T-cell (primary cell): ENCODE measurements at regions not wholly inside any gene's neighbourhood (a gene's known extent, or its start where the extent isn't known, plus 50 kb on each side); places are given as distances from the start of the nearest gene placed in this dataset.

Experiments used
- ATAC-seq, 4 experiments: fragments of 200-7000 bp in 3 of 4; fragments of 150-1000 bp in 1 of 4; cut with Tn5 transposase; replicated peaks in 1 of 4; 1 replicate in 3 of 4; 2 replicates in 1 of 4; pipeline ENCODE4 v1.10.0; 2021; ENCODE audit warnings: moderate library complexity in 3 of 4, mild to moderate bottlenecking in 2 of 4, moderate number of reproducible peaks in 1 of 4
- CTCF ChIA-PET, 2 donors: fragments of 300-600 bp; sonication (Branson Sonifier 250); formaldehyde crosslinking; loops; one replicate each; lab custom pipeline; 2022; ENCODE audit warnings: antibody characterized with exemption in 2 of 2; lab: Charles Lee
- POLR2A ChIA-PET, 2 donors: fragments of 300-600 bp; sonication (Branson Sonifier 250); formaldehyde crosslinking; loops; one replicate each; lab custom pipeline; 2022; ENCODE audit warnings: antibody characterized with exemption in 2 of 2; lab: Charles Lee
- DNase-seq, 35 experiments: peaks; one replicate each; pipeline versions ENCODE4 v3.0.0 to v3.0.0-alpha.2; 2013 to 2023
- H3K27ac ChIP-seq: one replicate; pipeline ENCODE4 v1.5.1; 2013; ENCODE audit warnings: low read length
- H3K27me3 ChIP-seq, 2 experiments: replicated peaks in 1 of 2; 1 replicate in 1 of 2; 2 replicates in 1 of 2; pipeline versions ENCODE4 v1.6.1 to v1.7.0; 2013; ENCODE audit warnings: low read length in 1 of 2, mixed read lengths in 1 of 2; ENCODE audit not compliant: control insufficient read depth in 2 of 2, insufficient read depth in 2 of 2; ENCODE audit errors: extremely low read depth in 1 of 2
- H3K36me3 ChIP-seq, 2 donors: 1 replicate in 1 of 2; 2 replicates in 1 of 2; pipeline versions ENCODE4 v1.6.1 to v1.7.0; 2013; ENCODE audit warnings: low read length in 1 of 2; ENCODE audit not compliant: control insufficient read depth in 2 of 2, insufficient read depth in 1 of 2; ENCODE audit errors: extremely low read depth in 1 of 2
- H3K4me1 ChIP-seq, 2 experiments: 1 replicate in 1 of 2; 2 replicates in 1 of 2; pipeline versions ENCODE4 v1.6.1 to v1.7.0; 2013; ENCODE audit warnings: low read length in 2 of 2, mixed read lengths in 1 of 2; ENCODE audit not compliant: insufficient read depth in 2 of 2, control insufficient read depth in 1 of 2; ENCODE audit errors: extremely low read depth in 1 of 2
- H3K4me3 ChIP-seq, 2 donors: 1 replicate in 1 of 2; 2 replicates in 1 of 2; pipeline versions ENCODE4 v1.5.1 to v1.7.0; 2013; ENCODE audit warnings: mild to moderate bottlenecking in 2 of 2, low read length in 1 of 2, moderate library complexity in 1 of 2; ENCODE audit not compliant: control insufficient read depth in 1 of 2; ENCODE audit errors: extremely low read depth in 1 of 2
- H3K9me3 ChIP-seq: 2 replicates; pipeline ENCODE4 v1.7.0; 2013
- H3K27ac Mint-ChIP-seq, 2 donors: one replicate each; pipeline ENCODE4 v1.8.0; 2020 to 2021; ENCODE audit warnings: mild to moderate bottlenecking in 2 of 2, mixed read lengths in 2 of 2
- H3K27me3 Mint-ChIP-seq, 2 donors: one replicate each; pipeline ENCODE4 v1.8.0; 2021 to 2022; ENCODE audit warnings: mixed read lengths in 2 of 2
- H3K36me3 Mint-ChIP-seq: one replicate; pipeline ENCODE4 v1.8.0; 2021; ENCODE audit warnings: mixed read lengths
- H3K4me1 Mint-ChIP-seq, 3 donors: one replicate each; pipeline ENCODE4 v1.8.0; 2020 to 2022; ENCODE audit warnings: mixed read lengths in 3 of 3, mild to moderate bottlenecking in 1 of 3
- H3K4me3 Mint-ChIP-seq, 3 donors: one replicate each; pipeline ENCODE4 v1.8.0; 2020 to 2022; ENCODE audit warnings: mild to moderate bottlenecking in 3 of 3, mixed read lengths in 3 of 3, moderate library complexity in 3 of 3
- H3K9me3 Mint-ChIP-seq, 3 donors: one replicate each; pipeline ENCODE4 v1.8.0; 2020 to 2022; ENCODE audit warnings: mixed read lengths in 3 of 3
- WGBS: methylation state at CpG from one replicate; pipeline ENCODE4 v1.1.5; 2013; ENCODE audit warnings: missing lambda C conversion rate; ENCODE audit not compliant: insufficient coverage; 5-methylcytosine and 5-hydroxymethylcytosine counted together

GRCh38 chr1:219808790-219809189 is 119.6 kb downstream of the SLC30A10 start:
- 85% methylated on average over 4 of the region's 7 CpGs for WGBS

DNA sequence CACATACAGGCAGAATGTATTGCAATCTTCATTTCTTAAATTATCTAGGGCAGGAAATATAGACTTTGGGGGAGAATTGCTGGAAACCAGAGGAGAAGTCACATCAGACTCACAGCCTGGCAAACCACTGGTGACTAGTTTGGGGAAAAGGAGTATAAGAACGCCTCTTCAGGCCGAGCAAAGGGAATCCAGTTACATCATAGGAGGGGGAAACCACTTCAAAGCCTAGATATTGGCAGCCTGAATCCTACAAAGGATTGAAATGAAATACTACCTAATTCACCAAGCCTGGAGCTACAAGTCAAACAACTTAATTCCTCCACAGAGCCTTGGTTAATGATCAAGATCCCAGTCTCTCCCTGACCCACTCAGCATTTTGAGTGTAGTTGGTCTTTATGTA is 121.7 kb downstream of the SLC30A10 start:
- no CpG with 5 or more reads among the region's 2 CpGs for WGBS
- CTCF ChIA-PET: interaction anchor here in 1 of 2 donors (0.6 kb wide), 1 partner anchor 27 kb away, joined by 3 read pairs; no protein-coding TSS in a partner anchor
- no peak overlapping the region for H3K27ac Mint-ChIP-seq
- H3K9me3 Mint-ChIP-seq: peaks cover 0 to 1% (median 0%) of the 10 kb centered on the region in 3 donors
- H3K36me3 ChIP-seq: no peaks in the 10 kb centered on the region
- no peak overlapping the region for H3K4me3 Mint-ChIP-seq
- DNase-seq (no peak), ATAC-seq (no peak)
- no peak overlapping the region for H3K27ac ChIP-seq
- H3K4me1 ChIP-seq: no peaks in the 10 kb centered on the region
- H3K36me3 Mint-ChIP-seq: no peaks in the 10 kb centered on the region
- H3K27me3 Mint-ChIP-seq: peaks cover 1 to 11% of the 10 kb centered on the region in 2 donors
- H3K4me1 Mint-ChIP-seq: no peaks in the 10 kb centered on the region
- H3K4me3 ChIP-seq: no peak overlapping the region
- POLR2A ChIA-PET: no interaction called here
- no peaks in the 10 kb centered on the region for H3K27me3 ChIP-seq
- no peaks in the 10 kb centered on the region for H3K9me3 ChIP-seq

More at GRCh38 chr1:219808790-219809189, 119.6 kb downstream of the SLC30A10 start:
- no peaks in the 10 kb centered on the region for H3K4me1 Mint-ChIP-seq
- no peaks in the 10 kb centered on the region for H3K27me3 ChIP-seq
- H3K4me3 ChIP-seq: no peak overlapping the region
- no peak overlapping the region for H3K27ac Mint-ChIP-seq
- H3K9me3 Mint-ChIP-seq: no peaks in the 10 kb centered on the region
- CTCF ChIA-PET: no interaction called here
- H3K27me3 Mint-ChIP-seq: peaks cover 1 to 11% of the 10 kb centered on the region in 2 donors
- POLR2A ChIA-PET: no interaction called here
- no peaks in the 10 kb centered on the region for H3K4me1 ChIP-seq
- DNase-seq (no peak), ATAC-seq (no peak)
- H3K36me3 ChIP-seq: no peaks in the 10 kb centered on the region
- H3K4me3 Mint-ChIP-seq: no peak overlapping the region
- H3K27ac ChIP-seq: no peak overlapping the region
- no peaks in the 10 kb centered on the region for H3K9me3 ChIP-seq
- no peaks in the 10 kb centered on the region for H3K36me3 Mint-ChIP-seq

DNA sequence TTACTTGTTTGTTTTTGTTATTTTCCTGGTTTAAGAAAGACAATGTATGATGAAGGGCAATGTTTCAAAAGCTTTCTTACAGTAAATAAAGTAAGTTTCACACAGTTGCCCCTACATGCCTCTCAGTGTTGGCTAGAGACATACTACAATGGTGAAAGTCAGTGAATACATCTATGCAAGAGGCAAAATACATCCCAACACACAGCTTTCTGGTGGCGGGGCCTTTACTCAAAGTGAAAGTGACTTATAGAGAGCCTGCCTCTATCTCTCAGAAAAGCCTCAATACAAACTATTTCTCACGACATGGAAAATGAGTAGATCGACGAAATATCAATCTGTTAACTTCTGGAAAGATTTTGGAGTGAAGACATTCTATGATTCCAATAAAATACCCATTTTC is 122.3 kb downstream of the SLC30A10 start:
- ChIA-PET CTCF (no interaction called here), POLR2A (no interaction called here)
- DNase-seq (no peak), ATAC-seq (no peak)
- Mint-ChIP-seq H3K36me3 (no peaks in the 10 kb centered on the region), H3K27ac (no peak overlapping the region), H3K4me3 (no peak overlapping the region), H3K9me3 (peaks cover 0 to 1% (median 0%) of the 10 kb centered on the region in 3 donors), H3K4me1 (no peaks in the 10 kb centered on the region), H3K27me3 (peaks cover 1 to 11% of the 10 kb centered on the region in 2 donors)
- Histone ChIP-seq H3K27me3 (no peaks in the 10 kb centered on the region), H3K4me1 (no peaks in the 10 kb centered on the region), H3K9me3 (no peaks in the 10 kb centered on the region), H3K4me3 (no peak overlapping the region), H3K27ac (no peak overlapping the region), H3K36me3 (no peaks in the 10 kb centered on the region)
- no CpG with 5 or more reads among the region's 4 CpGs for WGBS

GRCh38 chr1:219805191-219805590 is 123.2 kb downstream of the SLC30A10 start:
- no CpG with 5 or more reads among the region's 6 CpGs for WGBS
- no peaks in the 10 kb centered on the region for H3K4me1 Mint-ChIP-seq
- H3K27ac Mint-ChIP-seq: no peak overlapping the region

DNA sequence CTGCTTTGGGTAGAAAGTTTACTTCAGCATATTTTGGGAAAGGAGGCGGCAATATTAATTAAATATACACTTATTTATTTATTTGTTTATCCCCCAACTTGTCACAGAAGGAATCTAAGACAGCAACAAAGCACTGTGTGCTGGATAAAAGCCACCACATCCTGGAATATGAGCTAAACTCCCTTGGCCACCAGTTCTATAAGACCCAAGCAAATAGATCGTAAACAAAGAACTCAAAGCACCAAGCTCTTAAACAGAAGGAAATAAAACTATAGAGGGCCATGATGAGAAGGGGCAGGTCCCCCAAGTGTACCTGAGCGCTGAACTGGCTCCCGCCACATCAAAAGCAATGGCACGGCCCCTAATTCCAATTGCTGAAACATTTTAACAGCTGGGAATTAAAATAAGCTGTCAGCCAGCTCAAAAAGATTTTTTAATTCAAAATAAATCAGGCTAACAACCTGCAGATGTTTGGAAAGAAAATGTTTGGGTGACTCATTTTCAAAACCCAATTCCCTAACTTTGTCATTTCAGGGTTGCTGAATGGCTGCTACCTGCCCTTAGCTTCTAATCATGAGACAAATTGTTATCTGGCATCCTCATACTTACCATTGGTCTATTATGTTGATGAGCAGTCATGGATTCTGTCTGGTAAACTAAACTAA is 127.1 kb downstream of the SLC30A10 start:
- POLR2A ChIA-PET: no interaction called here
- peaks cover 0 to 3% of the 10 kb centered on the region in 2 donors for H3K27me3 Mint-ChIP-seq

More at GRCh38 chr1:219805191-219805590, 123.2 kb downstream of the SLC30A10 start:
- no peak for DNase-seq
- no peaks in the 10 kb centered on the region for H3K36me3 Mint-ChIP-seq
- H3K27me3 ChIP-seq: no peaks in the 10 kb centered on the region
- no peak overlapping the region for H3K4me3 Mint-ChIP-seq
- H3K36me3 ChIP-seq: no peaks in the 10 kb centered on the region
- peaks cover 1 to 11% of the 10 kb centered on the region in 2 donors for H3K27me3 Mint-ChIP-seq
- H3K9me3 Mint-ChIP-seq: peaks cover 0 to 1% (median 0%) of the 10 kb centered on the region in 3 donors
- H3K27ac ChIP-seq: no peak overlapping the region
- no peak for ATAC-seq
- POLR2A ChIA-PET: no interaction called here
- no peaks in the 10 kb centered on the region for H3K9me3 ChIP-seq
- no peak overlapping the region for H3K4me3 ChIP-seq
- H3K4me1 ChIP-seq: no peaks in the 10 kb centered on the region
- CTCF ChIA-PET: no interaction called here

GRCh38 chr1:219798283-219799030 is 129.9 kb downstream of the SLC30A10 start:
- H3K4me3 ChIP-seq: no peak overlapping the region
- H3K4me1 Mint-ChIP-seq: no peaks in the 10 kb centered on the region
- H3K9me3 Mint-ChIP-seq: peaks cover 0 to 1% (median 0%) of the 10 kb centered on the region in 3 donors
- CTCF ChIA-PET: no interaction called here
- DNase-seq (no peak), ATAC-seq (no peak)
- H3K4me1 ChIP-seq: no peaks in the 10 kb centered on the region
- peaks cover 0 to 8% of the 10 kb centered on the region in 2 donors for H3K27me3 Mint-ChIP-seq
- H3K36me3 Mint-ChIP-seq: no peaks in the 10 kb centered on the region
- H3K4me3 Mint-ChIP-seq: no peak overlapping the region
- H3K9me3 ChIP-seq: no peaks in the 10 kb centered on the region
- POLR2A ChIA-PET: no interaction called here
- H3K27ac ChIP-seq: no peak overlapping the region
- WGBS: no CpG with 5 or more reads among the region's 3 CpGs
- no peak overlapping the region for H3K27ac Mint-ChIP-seq
- no peaks in the 10 kb centered on the region for H3K36me3 ChIP-seq
- H3K27me3 ChIP-seq: peaks cover 0 to 3% of the 10 kb centered on the region in 2 experiments

More for the DNA sequence above, 127.1 kb downstream of the SLC30A10 start:
- no peaks in the 10 kb centered on the region for H3K9me3 ChIP-seq
- H3K4me3 Mint-ChIP-seq: no peak overlapping the region
- H3K36me3 Mint-ChIP-seq: no peaks in the 10 kb centered on the region
- peaks cover 0 to 1% (median 0%) of the 10 kb centered on the region in 3 donors for H3K9me3 Mint-ChIP-seq
- DNase-seq: no peak
- H3K27ac ChIP-seq: no peak overlapping the region
- CTCF ChIA-PET: no interaction called here
- no peaks in the 10 kb centered on the region for H3K4me1 Mint-ChIP-seq
- H3K4me3 ChIP-seq: no peak overlapping the region
- ATAC-seq: no peak
- H3K36me3 ChIP-seq: no peaks in the 10 kb centered on the region
- no peaks in the 10 kb centered on the region for H3K27me3 ChIP-seq
- H3K27ac Mint-ChIP-seq: no peak overlapping the region
- no CpG with 5 or more reads among the region's 5 CpGs for WGBS
- H3K4me1 ChIP-seq: no peaks in the 10 kb centered on the region
